ENCODE measurements at regions not wholly inside any gene's neighbourhood (a gene's known extent, or its start where the extent isn't known, plus 50 kb on each side); places are given as distances from the start of the nearest gene placed in this dataset.
A peak's percentile ranks its signal among the peaks of the same experiment; 100 is the strongest.

GRCh38 chr10:119996944-119997343 is 104.4 kb downstream of the SEC23IP start:
- DNase-seq (ENCODE audit: low read depth in 1 of 2, low spot score in 1 of 2): no peak
- no peak for TF ChIP-seq CTCF (IDR thresholded peaks at IDR 0.05; ENCODE audit: low read depth, low read length)
- H3K27ac ChIP-seq: no peak overlapping the region

GRCh38 chr10:119997429-119997828 is 104.9 kb downstream of the SEC23IP start:
- Histone ChIP-seq H3K27ac (no peak overlapping the region), H3K27me3 (no peaks in the 10 kb centered on the region), H3K36me3 (no peaks in the 10 kb centered on the region), H3K4me1 (ENCODE audit: low read depth) (peaks cover 7% of the 10 kb centered on the region), H3K4me3 (no peak overlapping the region), H3K9me3 (ENCODE audit: low read depth) (no peaks in the 10 kb centered on the region)
- DNase-seq (ENCODE audit: low read depth in 1 of 2, low spot score in 1 of 2): no peak
- TF ChIP-seq CTCF (IDR thresholded peaks at IDR 0.05; ENCODE audit: low read depth, low read length): no peak

More at GRCh38 chr10:119996944-119997343, 104.4 kb downstream of the SEC23IP start:
- Histone ChIP-seq H3K27me3 (no peaks in the 10 kb centered on the region), H3K36me3 (no peaks in the 10 kb centered on the region), H3K9me3 (ENCODE audit: low read depth) (no peaks in the 10 kb centered on the region), H3K4me3 (no peak overlapping the region), H3K4me1 (ENCODE audit: low read depth) (peaks cover 7% of the 10 kb centered on the region)

- no peak for TF ChIP-seq CTCF (IDR thresholded peaks at IDR 0.05; ENCODE audit: low read depth, low read length)
- no peak overlapping the region for H3K4me3 ChIP-seq
Measured at GRCh38 chr10:120002785-120003184, 110.3 kb downstream of the SEC23IP start.

GRCh38 chr10:120005207-120006201 is 113.0 kb downstream of the SEC23IP start:
- peak in 1 of 2 donors; percentile 3 for DNase-seq (ENCODE audit: low read depth in 1 of 2, low spot score in 1 of 2)

More at GRCh38 chr10:120002785-120003184, 110.3 kb downstream of the SEC23IP start:
- Histone ChIP-seq H3K27me3 (no peaks in the 10 kb centered on the region), H3K4me1 (ENCODE audit: low read depth) (peaks cover 7% of the 10 kb centered on the region), H3K27ac (no peak overlapping the region), H3K36me3 (no peaks in the 10 kb centered on the region), H3K9me3 (ENCODE audit: low read depth) (no peaks in the 10 kb centered on the region)
- no peak for DNase-seq (ENCODE audit: low read depth in 1 of 2, low spot score in 1 of 2)

GRCh38 chr10:120007261-120007660 is 114.7 kb downstream of the SEC23IP start:
- no peaks in the 10 kb centered on the region for H3K9me3 ChIP-seq (ENCODE audit: low read depth)
- no peak for TF ChIP-seq CTCF (IDR thresholded peaks at IDR 0.05; ENCODE audit: low read depth, low read length)
- DNase-seq (ENCODE audit: low read depth in 1 of 2, low spot score in 1 of 2): no peak
- no peaks in the 10 kb centered on the region for H3K4me1 ChIP-seq (ENCODE audit: low read depth)
- no peaks in the 10 kb centered on the region for H3K36me3 ChIP-seq
- H3K4me3 ChIP-seq: no peak overlapping the region
- H3K27ac ChIP-seq: no peak overlapping the region
- H3K27me3 ChIP-seq: no peaks in the 10 kb centered on the region

More at GRCh38 chr10:120005207-120006201, 113.0 kb downstream of the SEC23IP start:
- no peak for TF ChIP-seq CTCF (IDR thresholded peaks at IDR 0.05; ENCODE audit: low read depth, low read length)
- Histone ChIP-seq H3K4me3 (no peak overlapping the region), H3K9me3 (ENCODE audit: low read depth) (no peaks in the 10 kb centered on the region), H3K36me3 (no peaks in the 10 kb centered on the region), H3K27ac (no peak overlapping the region), H3K27me3 (no peaks in the 10 kb centered on the region), H3K4me1 (ENCODE audit: low read depth) (no peaks in the 10 kb centered on the region)

Data from cardiac muscle cell (in vitro differentiated cells and primary cell).